OCI-LY3 (cell line): ENCODE measurements at regions not wholly inside any gene's neighbourhood (a gene's known extent, or its start where the extent isn't known, plus 50 kb on each side); places are given as distances from the start of the nearest gene placed in this dataset.
A peak's percentile ranks its signal among the peaks of the same experiment; 100 is the strongest.

Experiments
- H2AFZ ChIP-seq: fragments of 200-600, 300-600 bp; shearing (Covaris generic); 2 replicates; pipeline ENCODE4 v1.6.0; 2014; ENCODE audit warnings: antibody characterized with exemption, low read depth, low read length
- H3K27ac ChIP-seq: fragments of 200-600, 300-600 bp; sonication (generic); 2 replicates; pipeline ENCODE4 v1.5.1; 2014; ENCODE audit warnings: mild to moderate bottlenecking, low read length, moderate library complexity, mixed read lengths
- H3K27me3 ChIP-seq: fragments of 200-600, 300-600 bp; sonication (generic); 2 replicates; pipeline ENCODE4 v1.6.1; 2014; ENCODE audit warnings: low read depth, low read length, mixed read lengths
- H3K36me3 ChIP-seq: fragments of 200-600, 300-600 bp; sonication (generic); replicated peaks from 2 replicates; pipeline ENCODE3; 2014; ENCODE audit warnings: low read depth, low read length, mixed read lengths
- H3K4me1 ChIP-seq: fragments of 300-600, 200-600 bp; sonication (generic); 2 replicates; pipeline ENCODE4 v1.6.1; 2014; ENCODE audit warnings: low read length, mixed read lengths
- H3K4me2 ChIP-seq: fragments of 200-600, 300-600 bp; sonication (generic); 2 replicates; pipeline ENCODE4 v1.6.1; 2014; ENCODE audit warnings: low read length, mixed read lengths
- H3K4me3 ChIP-seq: fragments of 300-600, 200-600 bp; sonication (generic); 2 replicates; pipeline ENCODE4 v1.5.1; 2014; ENCODE audit warnings: antibody characterized with exemption, mild to moderate bottlenecking, low read length, moderate library complexity
- H3K79me2 ChIP-seq: fragments of 300-600, 200-600 bp; shearing (Covaris generic); 2 replicates; pipeline ENCODE4 v1.6.1; 2014; ENCODE audit warnings: mild to moderate bottlenecking, low read length, mixed read lengths
- H3K9ac ChIP-seq: fragments of 300-600, 200-600 bp; shearing (Covaris generic); 2 replicates; pipeline ENCODE4 v1.6.0; 2014; ENCODE audit warnings: mild to moderate bottlenecking, low read length, moderate library complexity
- H3K9me3 ChIP-seq: fragments of 200-600, 300-600 bp; shearing (Covaris generic); 2 replicates; pipeline ENCODE4 v1.6.1; 2014; ENCODE audit warnings: low read length, mixed read lengths; ENCODE audit not compliant: insufficient read depth
- H4K20me1 ChIP-seq: fragments of 200-600, 300-600 bp; sonication (generic); 2 replicates; pipeline ENCODE4 v1.6.1; 2016; ENCODE audit warnings: low read length, mixed read lengths; ENCODE audit not compliant: insufficient read depth
- EZH2phosphoT487 ChIP-seq: fragments of 200-600 bp; shearing (Covaris generic); IDR thresholded peaks from 2 replicates; pipeline ENCODE4 v1.6.1; 2018; ENCODE audit warnings: antibody characterized with exemption, mixed run types, low read depth
- TF ChIP-seq, protein P1 (sequence below): fragments of 200-600, 300-600 bp; sonication (generic); IDR thresholded peaks from 2 replicates; pipeline ENCODE4 v1.5.1; 2014; ENCODE audit warnings: antibody characterized with exemption, low read length, low read depth

DNA sequence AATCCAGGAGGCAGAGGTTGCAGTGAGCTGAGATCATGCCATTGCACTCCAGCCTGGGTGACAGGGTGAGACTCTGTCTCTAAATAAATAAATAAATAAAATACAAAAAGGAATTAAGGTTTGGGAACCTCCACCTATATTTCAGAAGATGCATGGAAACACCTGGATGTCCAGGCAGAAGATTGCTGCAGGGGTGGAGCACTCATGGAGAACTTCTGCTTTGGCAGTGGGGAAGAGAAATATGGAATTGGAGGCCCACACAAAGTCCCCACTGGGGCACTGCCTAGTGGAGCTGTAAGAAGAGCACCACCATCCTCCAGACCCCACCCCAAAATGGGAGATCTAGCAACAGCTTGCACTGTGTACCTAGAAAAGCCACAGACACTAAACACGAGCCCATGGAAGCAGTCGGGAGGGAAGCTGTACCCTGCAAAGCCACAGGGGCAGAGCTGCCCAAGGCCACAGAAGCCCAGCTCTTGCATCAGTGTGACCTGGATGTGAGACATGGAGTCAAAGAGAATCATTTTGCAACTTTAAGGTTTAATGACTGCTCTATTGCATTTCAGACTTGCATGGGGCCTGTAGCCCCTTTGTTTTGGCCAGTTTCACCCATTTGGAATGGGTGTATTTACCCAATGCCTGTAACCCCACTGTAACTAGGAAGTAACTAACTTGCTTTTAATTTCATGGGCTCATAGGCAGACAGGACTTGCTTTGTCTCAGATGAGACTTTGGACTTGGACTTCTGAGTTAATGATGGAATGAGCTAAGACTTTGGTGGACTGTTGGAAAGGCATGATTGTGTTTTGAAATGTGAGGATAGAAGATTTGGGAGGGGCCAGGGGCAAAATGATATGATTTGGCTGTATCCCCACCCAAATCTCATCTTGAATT lies 265.3 kb downstream of the ZEB2 start:
- no peaks in the 10 kb centered on the region for H3K27me3 ChIP-seq
- peaks cover 11% of the 10 kb centered on the region for H3K79me2 ChIP-seq
- peaks cover 36% of the 10 kb centered on the region for H3K9me3 ChIP-seq
- no peaks in the 10 kb centered on the region for H4K20me1 ChIP-seq
- H3K9ac ChIP-seq = no peak overlapping the region
- no peak overlapping the region for H3K4me3 ChIP-seq
- no peak overlapping the region for H2AFZ ChIP-seq
- H3K36me3 ChIP-seq = peaks cover 33% of the 10 kb centered on the region
- TF ChIP-seq, protein P1, sequence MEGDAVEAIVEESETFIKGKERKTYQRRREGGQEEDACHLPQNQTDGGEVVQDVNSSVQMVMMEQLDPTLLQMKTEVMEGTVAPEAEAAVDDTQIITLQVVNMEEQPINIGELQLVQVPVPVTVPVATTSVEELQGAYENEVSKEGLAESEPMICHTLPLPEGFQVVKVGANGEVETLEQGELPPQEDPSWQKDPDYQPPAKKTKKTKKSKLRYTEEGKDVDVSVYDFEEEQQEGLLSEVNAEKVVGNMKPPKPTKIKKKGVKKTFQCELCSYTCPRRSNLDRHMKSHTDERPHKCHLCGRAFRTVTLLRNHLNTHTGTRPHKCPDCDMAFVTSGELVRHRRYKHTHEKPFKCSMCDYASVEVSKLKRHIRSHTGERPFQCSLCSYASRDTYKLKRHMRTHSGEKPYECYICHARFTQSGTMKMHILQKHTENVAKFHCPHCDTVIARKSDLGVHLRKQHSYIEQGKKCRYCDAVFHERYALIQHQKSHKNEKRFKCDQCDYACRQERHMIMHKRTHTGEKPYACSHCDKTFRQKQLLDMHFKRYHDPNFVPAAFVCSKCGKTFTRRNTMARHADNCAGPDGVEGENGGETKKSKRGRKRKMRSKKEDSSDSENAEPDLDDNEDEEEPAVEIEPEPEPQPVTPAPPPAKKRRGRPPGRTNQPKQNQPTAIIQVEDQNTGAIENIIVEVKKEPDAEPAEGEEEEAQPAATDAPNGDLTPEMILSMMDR = no peak
- TF ChIP-seq EZH2phosphoT487 = no peak
- no peak overlapping the region for H3K4me2 ChIP-seq
- H3K27ac ChIP-seq = no peak overlapping the region
- peaks cover 3% of the 10 kb centered on the region for H3K4me1 ChIP-seq

DNA sequence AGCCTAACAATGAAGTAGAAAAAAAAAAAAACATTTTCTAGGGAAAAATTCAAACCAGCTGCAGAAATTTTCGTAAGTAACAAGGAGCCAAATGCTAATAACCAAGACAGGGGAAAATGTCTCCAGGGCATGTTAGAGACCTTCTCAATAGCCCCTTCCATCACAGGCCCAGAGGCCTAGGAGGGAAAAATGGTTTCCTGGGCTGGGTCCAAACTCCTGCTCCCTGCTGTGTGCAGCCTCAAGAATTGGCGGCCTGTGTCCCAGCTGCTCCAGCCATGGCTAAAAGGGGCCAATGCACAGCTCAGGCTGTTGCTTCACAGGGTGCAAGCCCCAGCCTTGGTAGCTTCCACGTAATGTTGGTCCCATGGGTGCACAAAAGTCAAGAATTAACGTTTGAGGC lies 266.2 kb downstream of the ZEB2 start:
- H4K20me1 ChIP-seq = no peaks in the 10 kb centered on the region
- no peak overlapping the region for H3K4me2 ChIP-seq
- H3K4me1 ChIP-seq = peaks cover 12% of the 10 kb centered on the region
- H3K27ac ChIP-seq = no peak overlapping the region
- peaks cover 34% of the 10 kb centered on the region for H3K9me3 ChIP-seq
- H3K4me3 ChIP-seq = no peak overlapping the region
- TF ChIP-seq, protein P1 = no peak
- TF ChIP-seq EZH2phosphoT487 = no peak
- peaks cover 11% of the 10 kb centered on the region for H3K79me2 ChIP-seq
- H3K9ac ChIP-seq = no peak overlapping the region
- peaks cover 29% of the 10 kb centered on the region for H3K36me3 ChIP-seq
- no peak overlapping the region for H2AFZ ChIP-seq
- no peaks in the 10 kb centered on the region for H3K27me3 ChIP-seq

DNA sequence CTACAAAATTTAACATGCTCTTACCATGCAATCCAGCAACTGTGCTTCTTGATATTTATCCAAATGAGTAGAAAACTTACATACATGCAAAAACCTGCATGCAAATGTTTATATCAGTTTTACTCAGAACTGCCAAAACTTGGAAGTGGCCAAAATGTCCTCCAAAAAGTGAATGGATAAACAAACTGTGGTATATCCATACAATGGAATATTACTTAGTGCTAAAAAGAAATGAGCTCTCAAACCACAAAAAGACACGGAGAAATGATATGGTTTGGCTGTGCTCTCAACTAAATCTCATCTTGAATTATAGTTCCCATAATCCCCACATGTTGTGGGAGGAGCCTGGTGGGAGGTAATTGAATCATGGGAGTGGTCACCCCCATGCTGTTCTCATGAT lies 267.2 kb downstream of the ZEB2 start:
- Histone ChIP-seq H4K20me1 (no peaks in the 10 kb centered on the region), H3K79me2 (peaks cover 18% of the 10 kb centered on the region), H3K4me1 (peaks cover 22% of the 10 kb centered on the region), H3K9ac (no peak overlapping the region), H3K4me3 (no peak overlapping the region), H3K4me2 (no peak overlapping the region), H3K27ac (no peak overlapping the region), H2AFZ (no peak overlapping the region), H3K27me3 (no peaks in the 10 kb centered on the region), H3K36me3 (peaks cover 26% of the 10 kb centered on the region), H3K9me3 (peaks cover 30% of the 10 kb centered on the region)
- TF ChIP-seq, protein P1 = no peak
- no peak for TF ChIP-seq EZH2phosphoT487

DNA sequence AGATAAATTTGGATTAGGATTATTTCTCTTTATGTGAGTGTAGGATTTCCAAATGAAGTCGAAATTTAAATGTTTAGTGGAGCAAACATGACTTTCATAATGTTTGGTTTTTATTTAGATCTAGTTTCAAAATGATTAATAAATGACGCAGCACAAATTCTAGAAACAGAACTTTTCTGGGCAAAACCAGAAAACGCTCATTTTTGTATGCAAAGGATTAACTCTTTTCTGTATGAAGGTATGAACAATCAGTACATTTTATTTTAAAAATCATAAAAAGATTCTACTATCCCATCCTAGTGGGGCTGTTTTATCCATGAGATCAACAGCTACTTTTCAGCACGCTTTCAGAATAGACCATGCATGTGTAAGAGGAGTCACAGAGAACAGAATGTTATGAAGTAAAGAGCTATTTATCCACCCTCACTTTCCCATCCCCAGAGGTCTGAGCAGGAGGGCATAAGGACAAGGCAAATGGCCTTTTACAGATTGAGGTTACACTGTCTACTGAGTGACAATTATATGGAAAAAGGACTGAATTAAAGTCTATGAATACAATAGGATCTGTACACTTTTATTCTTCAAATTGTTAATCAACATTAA lies 270.8 kb downstream of the ZEB2 start:
- Histone ChIP-seq H3K4me2 (peak overlapping the region; percentile 68), H3K27me3 (no peaks in the 10 kb centered on the region), H3K79me2 (peaks cover 14% of the 10 kb centered on the region), H3K9me3 (peaks cover 9% of the 10 kb centered on the region), H3K9ac (peak overlapping the region; percentile 36), H4K20me1 (no peaks in the 10 kb centered on the region), H2AFZ (peak overlapping the region; percentile 19; the same call in 1 of the 2 replicates), H3K4me1 (peaks cover 28% of the 10 kb centered on the region), H3K4me3 (peak overlapping the region; percentile 54), H3K36me3 (peaks cover 12% of the 10 kb centered on the region), H3K27ac (peak overlapping the region; percentile 70)
- TF ChIP-seq, protein P1 = no peak
- no peak for TF ChIP-seq EZH2phosphoT487
